ENCODE measurements at regions not wholly inside any gene's neighbourhood (a gene's known extent, or its start where the extent isn't known, plus 50 kb on each side); places are given as distances from the start of the nearest gene placed in this dataset.

DNA sequence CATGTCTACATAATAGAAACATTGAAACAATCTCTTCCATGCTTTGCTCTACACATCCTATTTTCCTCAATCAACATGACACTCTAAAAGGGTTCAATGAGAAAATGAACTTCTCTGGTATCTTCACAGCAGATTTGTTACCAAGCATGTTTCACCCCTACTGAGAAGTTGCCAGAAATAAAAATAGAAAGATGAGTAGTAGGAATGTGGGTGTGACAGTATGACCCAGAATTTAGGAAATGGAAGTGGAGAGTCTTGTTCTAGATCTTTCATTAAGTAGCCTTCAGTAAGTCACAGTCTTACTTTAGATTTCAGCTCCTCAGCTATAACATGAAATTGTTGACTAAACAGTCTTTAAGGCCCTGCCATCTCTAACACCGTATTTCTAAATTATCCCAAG, 581.8 kb downstream of the EFNA5 start:
- TF ChIP-seq, protein P1, sequence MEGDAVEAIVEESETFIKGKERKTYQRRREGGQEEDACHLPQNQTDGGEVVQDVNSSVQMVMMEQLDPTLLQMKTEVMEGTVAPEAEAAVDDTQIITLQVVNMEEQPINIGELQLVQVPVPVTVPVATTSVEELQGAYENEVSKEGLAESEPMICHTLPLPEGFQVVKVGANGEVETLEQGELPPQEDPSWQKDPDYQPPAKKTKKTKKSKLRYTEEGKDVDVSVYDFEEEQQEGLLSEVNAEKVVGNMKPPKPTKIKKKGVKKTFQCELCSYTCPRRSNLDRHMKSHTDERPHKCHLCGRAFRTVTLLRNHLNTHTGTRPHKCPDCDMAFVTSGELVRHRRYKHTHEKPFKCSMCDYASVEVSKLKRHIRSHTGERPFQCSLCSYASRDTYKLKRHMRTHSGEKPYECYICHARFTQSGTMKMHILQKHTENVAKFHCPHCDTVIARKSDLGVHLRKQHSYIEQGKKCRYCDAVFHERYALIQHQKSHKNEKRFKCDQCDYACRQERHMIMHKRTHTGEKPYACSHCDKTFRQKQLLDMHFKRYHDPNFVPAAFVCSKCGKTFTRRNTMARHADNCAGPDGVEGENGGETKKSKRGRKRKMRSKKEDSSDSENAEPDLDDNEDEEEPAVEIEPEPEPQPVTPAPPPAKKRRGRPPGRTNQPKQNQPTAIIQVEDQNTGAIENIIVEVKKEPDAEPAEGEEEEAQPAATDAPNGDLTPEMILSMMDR (conservative IDR thresholded peaks at IDR 0.05; ENCODE audit: low read depth, low read length), result no peak
- DNase-seq (ENCODE audit: low read depth), result no peak
- no peak overlapping the region for H3K4me3 ChIP-seq (ENCODE audit: low read depth, low read length)

DNA sequence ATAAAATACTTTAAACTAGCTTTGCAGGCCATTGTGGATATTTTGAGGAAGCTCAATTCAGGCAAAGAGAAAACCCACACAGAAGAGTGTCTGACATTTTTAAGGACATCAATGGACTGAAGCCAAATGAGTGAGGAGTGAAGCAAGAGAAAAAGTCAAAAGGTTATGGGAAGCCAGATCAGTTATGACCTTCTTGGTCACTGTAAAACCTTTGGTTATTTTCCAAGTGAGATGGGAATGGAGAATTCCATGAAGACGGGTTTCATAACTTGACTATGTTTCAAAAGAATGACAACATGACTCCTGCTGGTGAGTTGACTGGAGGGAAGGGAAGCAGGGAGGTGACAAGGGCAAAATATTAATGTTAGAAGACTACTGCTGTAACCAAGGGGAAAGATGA, 585.2 kb downstream of the EFNA5 start:
- TF ChIP-seq, protein P1 (conservative IDR thresholded peaks at IDR 0.05; ENCODE audit: low read depth, low read length), result no peak
- no peak overlapping the region for H3K4me3 ChIP-seq (ENCODE audit: low read depth, low read length)
- DNase-seq (ENCODE audit: low read depth), result no peak

DNA sequence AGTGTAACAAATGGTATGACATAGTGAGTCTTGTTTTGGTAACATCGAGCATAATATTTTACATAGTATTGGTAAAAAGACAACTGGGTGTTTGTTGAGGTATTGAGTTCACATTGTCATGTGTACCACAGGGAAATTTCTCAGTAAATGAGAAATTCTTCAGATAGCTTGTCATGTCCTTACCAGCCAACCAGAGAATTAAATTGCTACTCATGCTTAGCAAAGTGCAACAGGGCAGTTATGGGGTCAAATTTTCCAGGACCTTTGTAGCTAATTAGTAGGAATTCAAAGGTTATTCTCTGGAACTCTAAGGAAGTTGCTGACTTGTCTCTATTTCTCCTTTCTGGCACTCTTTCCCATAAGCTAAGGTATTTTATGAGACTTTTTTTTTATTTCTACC, 595.7 kb downstream of the EFNA5 start:
- DNase-seq (ENCODE audit: low read depth), result peak; percentile 10
- no peak overlapping the region for H3K4me3 ChIP-seq (ENCODE audit: low read depth, low read length)
- TF ChIP-seq, protein P1 (conservative IDR thresholded peaks at IDR 0.05; ENCODE audit: low read depth, low read length), result no peak

DNA sequence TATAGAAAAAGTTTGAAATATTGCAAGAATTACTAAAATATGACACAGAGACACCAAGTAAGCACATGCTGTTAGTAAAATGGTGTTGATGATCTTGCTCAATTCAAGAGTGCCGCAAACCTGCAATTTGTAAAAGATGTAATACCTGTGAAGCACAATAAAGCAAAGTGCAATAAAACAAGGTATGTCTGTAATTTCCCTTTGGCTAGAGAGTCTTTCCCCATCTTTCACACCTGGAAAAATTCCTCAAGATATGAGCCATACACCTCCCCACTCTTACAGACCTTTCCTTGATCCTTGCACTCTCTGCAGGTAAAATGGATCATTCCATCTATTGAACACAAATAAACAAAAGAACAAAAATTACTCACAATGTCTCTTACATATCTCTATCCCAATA, 597.8 kb downstream of the EFNA5 start:
- TF ChIP-seq, protein P1 (conservative IDR thresholded peaks at IDR 0.05; ENCODE audit: low read depth, low read length), result no peak

DNA sequence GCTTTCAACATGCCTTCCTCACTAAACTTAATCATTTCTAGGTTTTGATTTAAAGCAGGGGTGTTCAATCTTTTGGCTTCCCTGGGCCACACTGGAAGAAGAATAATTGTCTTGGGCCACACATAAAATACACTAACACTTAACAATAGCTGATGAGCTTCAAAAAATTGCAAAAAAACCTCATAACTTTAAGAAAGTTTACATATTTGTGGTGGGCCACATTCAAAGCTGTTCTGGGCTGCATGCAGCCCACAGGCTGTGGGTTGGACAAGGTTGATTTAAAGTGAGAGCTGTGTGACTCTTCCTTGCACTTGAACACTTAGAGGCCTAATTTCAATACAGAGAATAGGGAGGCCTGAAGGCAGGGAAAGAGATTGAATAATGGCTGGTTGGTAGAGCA, 598.3 kb downstream of the EFNA5 start:
- peak; percentile 40 for DNase-seq (ENCODE audit: low read depth)
- TF ChIP-seq, protein P1 (conservative IDR thresholded peaks at IDR 0.05; ENCODE audit: low read depth, low read length), result no peak
- no peak overlapping the region for H3K4me3 ChIP-seq (ENCODE audit: low read depth, low read length)

More for the DNA sequence above, 597.8 kb downstream of the EFNA5 start:
- no peak for DNase-seq (ENCODE audit: low read depth)
- H3K4me3 ChIP-seq (ENCODE audit: low read depth, low read length), result no peak overlapping the region

DNA sequence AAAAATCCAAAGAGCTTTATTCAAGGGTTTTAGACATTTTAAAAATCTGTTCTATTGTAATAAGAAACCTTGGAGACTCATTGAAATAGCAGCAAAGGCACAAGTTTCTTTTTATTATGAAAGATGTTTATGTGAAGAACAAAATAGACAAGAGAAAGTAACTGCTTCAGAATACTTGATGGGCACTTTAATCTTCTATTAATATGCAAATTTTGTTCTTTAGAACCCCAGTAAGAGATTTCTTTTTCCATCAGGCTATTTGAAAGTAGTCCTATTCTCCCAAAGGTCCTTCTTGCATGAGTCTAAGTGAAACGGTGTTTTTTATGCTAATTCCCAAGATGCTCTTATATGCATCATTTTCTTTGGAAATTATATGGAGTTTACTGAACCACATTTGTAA, 602.0 kb downstream of the EFNA5 start:
- no peak overlapping the region for H3K4me3 ChIP-seq (ENCODE audit: low read depth, low read length)
- TF ChIP-seq, protein P1 (conservative IDR thresholded peaks at IDR 0.05; ENCODE audit: low read depth, low read length), result no peak
- no peak for DNase-seq (ENCODE audit: low read depth)

DNA sequence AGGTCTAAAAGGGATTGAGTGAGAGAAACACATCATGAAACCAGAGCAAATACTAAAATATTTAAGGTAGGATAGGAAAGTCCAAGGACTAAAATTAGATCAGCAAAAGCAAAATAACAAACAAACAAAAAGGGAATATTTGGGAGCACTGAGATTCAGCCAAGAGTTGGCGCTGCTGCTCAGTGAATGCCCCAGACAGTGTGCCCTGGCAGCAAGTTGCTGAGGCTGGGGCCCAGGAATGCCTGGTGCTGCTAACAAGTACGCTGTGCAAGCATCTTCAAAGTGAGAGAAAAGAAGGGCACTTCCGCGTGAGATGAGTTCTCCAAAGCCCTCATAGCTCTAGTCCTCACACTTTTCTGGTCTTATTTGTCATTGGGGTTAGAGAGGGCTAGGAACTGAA, 603.3 kb downstream of the EFNA5 start:
- no peak for DNase-seq (ENCODE audit: low read depth)
- TF ChIP-seq, protein P1 (conservative IDR thresholded peaks at IDR 0.05; ENCODE audit: low read depth, low read length), result no peak
- H3K4me3 ChIP-seq (ENCODE audit: low read depth, low read length), result no peak overlapping the region

Data from choroid plexus epithelial cell (primary cell).